ENCODE measurements at regions not wholly inside any gene's neighbourhood (a gene's known extent, or its start where the extent isn't known, plus 50 kb on each side); places are given as distances from the start of the nearest gene placed in this dataset.

- intact Hi-C loops (cut with micrococcal nuclease): no loop called here
- ATAC-seq (no peak), DNase-seq (no peak)
These were observed 49.9 kb upstream of the CCDC91 start for GRCh38 chr12:28140404-28140803.

All from left ventricle myocardium superior (tissue), 1 donor.